Lung (tissue), 11 donors: ENCODE measurements at regions not wholly inside any gene's neighbourhood (a gene's known extent, or its start where the extent isn't known, plus 50 kb on each side); places are given as distances from the start of the nearest gene placed in this dataset.

Experiments
- ATAC-seq: fragments of 200-7000 bp; cut with Tn5 transposase; one replicate; pipeline ENCODE4 v1.9.1; 2020; ENCODE audit warnings: moderate number of reproducible peaks; ENCODE audit not compliant: insufficient read depth, low FRiP score
- DNase-seq, 3 donors: peaks; one replicate each; pipeline ENCODE4 v3.0.0-alpha.2; 2013 to 2017
- H3K27ac ChIP-seq, 2 donors: one replicate each; pipeline ENCODE4 v1.5.1; 2013; ENCODE audit warnings: mild to moderate bottlenecking in 2 of 2, moderate library complexity in 2 of 2, control low read depth in 1 of 2, inconsistent platforms in 1 of 2, low read depth in 1 of 2, low read length in 1 of 2
- H3K27me3 ChIP-seq, 3 donors: one replicate each; pipeline ENCODE4 v1.5.1; 2013; ENCODE audit warnings: low read length in 2 of 3; ENCODE audit not compliant: control insufficient read depth in 3 of 3, insufficient read depth in 3 of 3
- H3K36me3 ChIP-seq, 4 donors: one replicate each; pipeline ENCODE4 v1.5.1; 2013; ENCODE audit warnings: low read length in 4 of 4, mild to moderate bottlenecking in 1 of 4, moderate library complexity in 1 of 4; ENCODE audit not compliant: control insufficient read depth in 4 of 4, insufficient read depth in 4 of 4
- H3K4me1 ChIP-seq, 5 donors: one replicate each; pipeline ENCODE4 v1.5.1; 2013; ENCODE audit warnings: low read length in 5 of 5, mild to moderate bottlenecking in 2 of 5, moderate library complexity in 1 of 5; ENCODE audit not compliant: control insufficient read depth in 5 of 5, insufficient read depth in 5 of 5
- H3K4me3 ChIP-seq: one replicate; pipeline ENCODE4 v1.5.1; 2013; ENCODE audit warnings: mild to moderate bottlenecking, control low read depth, moderate library complexity
- H3K9ac ChIP-seq, 2 donors: one replicate each; pipeline ENCODE4 v1.5.1; 2013; ENCODE audit warnings: low read length in 2 of 2, control low read depth in 1 of 2; ENCODE audit not compliant: insufficient read depth in 1 of 2
- H3K9me3 ChIP-seq, 4 donors: one replicate each; pipeline ENCODE4 v1.5.1; 2013; ENCODE audit warnings: low read length in 3 of 4, mild to moderate bottlenecking in 1 of 4, moderate library complexity in 1 of 4; ENCODE audit not compliant: control insufficient read depth in 4 of 4, insufficient read depth in 3 of 4
- CTCF ChIP-seq: IDR thresholded peaks from 2 replicates; pipeline ENCODE4 v1.5.1; 2012; ENCODE audit warnings: mild to moderate bottlenecking; ENCODE audit errors: control extremely low read depth, extremely low read depth
- WGBS, 2 donors: extraction: QIAGEN DNeasy Blood & Tissue Kit; methylation state at CpG; one replicate each; pipeline ENCODE4 v1.1.7; 2013; 5-methylcytosine and 5-hydroxymethylcytosine counted together
- donor health status: control.
- donor health status: control.
- donor health status: Bipolar disorder and iron deficiency.
- donor health status: healthy.
- donor health status: DM: yes; HTN: yes; CAD: no.

GRCh38 chr6:33903579-33903978 is 99.8 kb upstream of the MLN start:
- WGBS, 2 donors, result 94% methylated on average over 5 of the region's 5 CpGs
- DNase-seq (no peak), ATAC-seq (no peak)
- Histone ChIP-seq H3K9ac (no peak overlapping the region), H3K27me3 (no peaks in the 10 kb centered on the region), H3K27ac (no peak overlapping the region), H3K9me3 (no peaks in the 10 kb centered on the region), H3K4me1 (no peaks in the 10 kb centered on the region), H3K36me3 (no peaks in the 10 kb centered on the region), H3K4me3 (no peak overlapping the region)
- no peak for TF ChIP-seq CTCF

- H3K4me3 ChIP-seq, result no peak overlapping the region
- H3K27ac ChIP-seq, result no peak overlapping the region
- peaks cover 0 to 3% (median 0%) of the 10 kb centered on the region in 5 donors for H3K4me1 ChIP-seq
- H3K36me3 ChIP-seq, result no peaks in the 10 kb centered on the region
- WGBS, 2 donors, result 68 to 77% methylated on average over 3 of the region's 3 CpGs
- ATAC-seq (no peak), DNase-seq (no peak)
- no peak for TF ChIP-seq CTCF
- no peak overlapping the region for H3K9ac ChIP-seq
- H3K27me3 ChIP-seq, result no peaks in the 10 kb centered on the region
- H3K9me3 ChIP-seq, result no peaks in the 10 kb centered on the region
Observed at GRCh38 chr6:33902457-33902853, 98.7 kb upstream of the MLN start.

GRCh38 chr6:33901822-33902456 is 98.1 kb upstream of the MLN start:
- H3K9ac ChIP-seq, result no peak overlapping the region
- peaks cover 0 to 8% (median 0%) of the 10 kb centered on the region in 5 donors for H3K4me1 ChIP-seq
- WGBS, 2 donors, result 80 to 83% methylated on average over 5 of the region's 5 CpGs
- H3K4me3 ChIP-seq, result no peak overlapping the region
- no peaks in the 10 kb centered on the region for H3K27me3 ChIP-seq
- H3K9me3 ChIP-seq, result no peaks in the 10 kb centered on the region
- ATAC-seq, result no peak
- no peak for DNase-seq
- no peak overlapping the region for H3K27ac ChIP-seq
- no peaks in the 10 kb centered on the region for H3K36me3 ChIP-seq
- TF ChIP-seq CTCF, result no peak

- no peaks in the 10 kb centered on the region for H3K27me3 ChIP-seq
- no peak for TF ChIP-seq CTCF
- no peak overlapping the region for H3K27ac ChIP-seq
- ATAC-seq, result no peak
- H3K36me3 ChIP-seq, result no peaks in the 10 kb centered on the region
- no peak for DNase-seq
- no peaks in the 10 kb centered on the region for H3K9me3 ChIP-seq
- H3K4me1 ChIP-seq, result peaks cover 0 to 12% (median 0%) of the 10 kb centered on the region in 5 donors
- H3K4me3 ChIP-seq, result no peak overlapping the region
- no peak overlapping the region for H3K9ac ChIP-seq
- WGBS, 2 donors, result 59 to 67% methylated on average over 3 of the region's 3 CpGs
Observed at GRCh38 chr6:33898771-33899170, 95.0 kb upstream of the MLN start.
